ENCODE measurements at regions not wholly inside any gene's neighbourhood (a gene's known extent, or its start where the extent isn't known, plus 50 kb on each side); places are given as distances from the start of the nearest gene placed in this dataset.

GRCh38 chr3:159870723-159871122 lies 117.9 kb upstream of the IL12A start:
- TF ChIP-seq POLR2AphosphoS5 (IDR thresholded peaks at IDR 0.05; ENCODE audit: borderline replicate concordance, low read depth, low read length) (no peak), EZH2 (IDR thresholded peaks at IDR 0.05) (no peak)

Data from SK-N-MC (cell line).